ENCODE measurements at regions not wholly inside any gene's neighbourhood (a gene's known extent, or its start where the extent isn't known, plus 50 kb on each side); places are given as distances from the start of the nearest gene placed in this dataset.

DNA sequence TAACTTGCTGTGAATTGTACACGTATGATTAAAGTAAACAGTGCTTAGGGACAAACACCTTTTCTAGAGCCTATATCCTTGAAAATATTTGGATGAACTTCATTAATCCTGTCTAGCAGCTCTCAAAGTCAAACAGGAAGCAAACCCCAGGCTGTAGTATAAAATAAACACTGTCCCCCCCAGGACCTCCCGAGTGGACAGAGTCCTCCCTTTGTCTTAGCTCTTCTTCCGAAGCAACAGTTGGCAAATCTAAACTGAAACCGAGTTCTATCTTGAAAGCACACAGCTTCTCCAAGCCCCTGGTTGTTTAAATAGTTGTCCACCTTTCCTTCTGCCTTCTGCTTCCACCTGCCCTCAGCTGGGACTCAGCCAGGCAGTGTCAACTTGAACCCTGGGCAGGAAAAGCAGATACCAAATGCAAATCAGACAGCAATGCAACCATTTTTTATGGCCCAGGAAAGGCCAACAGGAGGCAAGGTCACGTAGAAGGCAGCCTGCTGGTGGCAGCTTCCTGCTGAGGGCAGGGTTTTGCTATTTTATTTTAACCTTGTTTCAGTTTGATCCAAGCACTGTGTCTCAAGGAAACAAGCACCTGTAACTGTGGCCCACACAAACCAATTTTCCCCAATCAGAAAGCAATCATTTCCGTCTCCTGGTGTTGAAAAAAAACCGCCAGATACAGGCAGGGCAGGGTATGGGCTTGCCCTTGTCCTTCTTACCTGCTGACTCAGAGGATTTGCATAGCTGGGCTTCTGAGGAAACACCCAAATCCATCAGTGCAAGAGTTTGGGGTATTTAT lies 110.3 kb upstream of the KIT start:
- H3K36me3 Mint-ChIP-seq = no peaks in the 10 kb centered on the region
- no peaks in the 10 kb centered on the region for H3K4me1 Mint-ChIP-seq
- no peak for DNase-seq
- peaks cover under 1 to 2% (median 2%) of the 10 kb centered on the region in 3 donors for H3K27me3 Mint-ChIP-seq (ENCODE audit: low read depth in 3 of 3)
- H3K4me3 Mint-ChIP-seq = no peak overlapping the region
- no peak overlapping the region for H3K27ac Mint-ChIP-seq
- H3K9me3 Mint-ChIP-seq = no peaks in the 10 kb centered on the region

DNA sequence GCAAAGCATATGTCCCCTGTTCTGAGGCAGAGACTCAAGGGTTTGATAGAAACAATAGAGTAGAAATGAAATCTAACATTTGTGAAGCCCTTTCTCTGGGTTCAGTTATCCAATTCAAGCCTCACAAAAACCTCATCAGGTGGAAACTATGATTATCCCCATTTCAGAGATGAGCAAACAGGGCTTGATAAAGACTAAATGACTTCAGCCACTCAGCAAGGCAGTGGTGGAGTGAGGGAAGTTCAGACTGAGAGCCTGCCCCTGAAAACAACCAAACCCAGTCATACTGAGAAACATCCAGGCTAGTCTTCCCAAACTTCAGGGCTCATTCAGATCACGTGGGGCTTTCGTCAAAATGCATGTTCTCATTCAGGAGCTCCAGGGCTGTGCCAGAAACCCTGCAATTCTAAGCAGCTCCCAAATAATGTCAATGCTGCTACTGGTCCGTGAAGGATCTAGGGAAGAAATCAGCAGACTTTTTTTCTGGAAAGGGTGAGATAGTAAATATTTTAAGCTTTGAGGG lies 109.6 kb upstream of the KIT start:
- H3K27ac Mint-ChIP-seq = no peak overlapping the region
- no peaks in the 10 kb centered on the region for H3K9me3 Mint-ChIP-seq
- no peak for DNase-seq
- H3K27me3 Mint-ChIP-seq (ENCODE audit: low read depth in 3 of 3) = peaks cover 2 to 3% (median 2%) of the 10 kb centered on the region in 3 donors
- H3K36me3 Mint-ChIP-seq = no peaks in the 10 kb centered on the region
- no peak overlapping the region for H3K4me3 Mint-ChIP-seq
- no peaks in the 10 kb centered on the region for H3K4me1 Mint-ChIP-seq

DNA sequence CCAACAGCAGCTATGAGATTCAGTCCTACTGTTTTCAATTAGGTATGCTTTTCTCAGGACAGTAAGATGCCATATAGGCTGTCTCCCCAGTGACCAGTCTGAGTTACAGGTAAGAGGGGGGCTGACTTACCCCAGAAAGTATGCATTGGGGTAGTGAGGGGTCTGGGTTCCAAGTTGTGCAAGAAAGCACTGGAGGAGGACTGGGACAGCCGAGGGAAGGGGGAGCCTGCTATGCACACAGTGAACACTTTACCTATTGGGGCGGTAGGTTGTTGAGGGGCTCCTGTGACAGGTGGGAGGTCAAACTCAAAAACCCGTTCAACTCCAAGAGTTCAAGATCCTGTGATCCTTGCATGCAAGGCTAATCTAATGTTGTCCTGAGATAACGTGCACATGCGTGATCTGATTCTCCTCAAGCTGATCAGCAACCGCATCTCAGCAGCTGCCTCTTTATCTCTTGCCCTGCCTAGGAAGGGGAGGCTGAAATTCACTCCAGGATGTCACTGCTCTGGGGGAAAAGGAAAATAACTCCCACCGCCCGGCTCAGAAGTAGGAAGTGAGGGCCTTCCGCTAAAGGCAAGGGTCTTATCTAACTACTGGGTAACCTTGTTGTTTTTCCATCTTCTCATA lies 108.8 kb upstream of the KIT start:
- Mint-ChIP-seq H3K4me1 (no peaks in the 10 kb centered on the region), H3K36me3 (no peaks in the 10 kb centered on the region), H3K27ac (no peak overlapping the region), H3K9me3 (no peaks in the 10 kb centered on the region), H3K4me3 (no peak overlapping the region), H3K27me3 (ENCODE audit: low read depth in 3 of 3) (peaks cover 2 to 3% (median 2%) of the 10 kb centered on the region in 3 donors)
- DNase-seq = no peak

DNA sequence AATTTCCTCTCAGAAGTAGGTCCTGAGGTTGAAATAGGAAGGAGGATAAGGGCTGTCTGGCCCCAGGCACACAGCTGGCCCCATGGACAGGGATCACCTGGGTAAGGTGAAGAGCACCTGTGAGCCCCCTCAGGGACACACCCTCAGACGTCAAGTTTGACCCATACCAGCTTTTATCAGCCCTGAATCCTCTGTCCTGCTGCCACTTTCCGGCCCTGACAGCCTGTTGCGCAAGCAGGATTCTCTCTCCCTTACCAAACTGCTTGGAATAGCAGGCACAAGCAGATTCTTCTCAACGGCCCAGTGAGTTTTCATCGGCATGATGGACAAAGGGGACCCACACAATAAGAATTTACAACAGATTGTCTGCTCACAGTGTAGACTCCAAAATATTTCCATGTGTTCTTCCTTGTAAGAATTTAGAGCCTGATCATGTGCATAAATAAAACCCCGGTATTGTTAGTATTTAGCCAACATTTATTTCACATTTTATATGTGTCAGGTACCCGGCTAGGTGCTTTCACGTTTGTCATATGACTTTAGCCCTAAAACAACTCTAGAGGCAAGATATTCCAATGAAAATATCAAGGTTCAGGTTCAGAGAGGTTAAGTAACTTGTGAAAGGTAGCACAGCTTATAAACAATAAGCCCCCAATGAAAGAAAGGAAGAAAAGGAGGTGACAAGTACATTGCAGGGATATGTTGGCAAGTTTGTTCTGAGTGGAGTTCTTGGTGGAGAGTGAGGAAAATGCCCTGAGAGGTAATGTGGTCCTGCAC lies 107.2 kb upstream of the KIT start:
- no peak for DNase-seq
- H3K4me3 Mint-ChIP-seq = no peak overlapping the region
- peaks cover 2 to 4% (median 3%) of the 10 kb centered on the region in 3 donors for H3K27me3 Mint-ChIP-seq (ENCODE audit: low read depth in 3 of 3)
- no peaks in the 10 kb centered on the region for H3K4me1 Mint-ChIP-seq
- no peaks in the 10 kb centered on the region for H3K36me3 Mint-ChIP-seq
- H3K9me3 Mint-ChIP-seq = no peaks in the 10 kb centered on the region
- H3K27ac Mint-ChIP-seq = no peak overlapping the region

DNA sequence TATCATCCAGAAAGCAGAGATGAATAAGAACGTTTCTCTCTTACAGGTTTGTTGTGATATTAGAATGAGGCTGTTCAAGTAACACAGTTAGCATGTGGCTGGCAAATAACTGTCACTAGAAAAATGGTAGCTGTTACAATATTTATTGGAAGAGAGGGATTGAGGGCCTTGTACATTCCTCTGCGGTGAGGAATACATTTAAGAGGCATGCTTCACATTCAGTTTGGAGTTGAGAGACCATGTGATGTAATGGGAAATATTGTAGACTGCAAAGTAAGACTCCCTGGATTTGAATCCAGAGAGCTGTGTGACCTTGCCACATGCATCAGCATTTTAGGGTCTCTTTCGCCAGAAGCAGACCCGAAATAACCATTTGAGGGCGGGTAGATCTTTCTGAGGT lies 104.8 kb upstream of the KIT start:
- Mint-ChIP-seq H3K4me1 (no peaks in the 10 kb centered on the region), H3K4me3 (no peak overlapping the region), H3K27me3 (ENCODE audit: low read depth in 3 of 3) (peaks cover 3 to 4% (median 4%) of the 10 kb centered on the region in 3 donors), H3K9me3 (no peaks in the 10 kb centered on the region), H3K27ac (no peak overlapping the region), H3K36me3 (no peaks in the 10 kb centered on the region)
- no peak for DNase-seq

DNA sequence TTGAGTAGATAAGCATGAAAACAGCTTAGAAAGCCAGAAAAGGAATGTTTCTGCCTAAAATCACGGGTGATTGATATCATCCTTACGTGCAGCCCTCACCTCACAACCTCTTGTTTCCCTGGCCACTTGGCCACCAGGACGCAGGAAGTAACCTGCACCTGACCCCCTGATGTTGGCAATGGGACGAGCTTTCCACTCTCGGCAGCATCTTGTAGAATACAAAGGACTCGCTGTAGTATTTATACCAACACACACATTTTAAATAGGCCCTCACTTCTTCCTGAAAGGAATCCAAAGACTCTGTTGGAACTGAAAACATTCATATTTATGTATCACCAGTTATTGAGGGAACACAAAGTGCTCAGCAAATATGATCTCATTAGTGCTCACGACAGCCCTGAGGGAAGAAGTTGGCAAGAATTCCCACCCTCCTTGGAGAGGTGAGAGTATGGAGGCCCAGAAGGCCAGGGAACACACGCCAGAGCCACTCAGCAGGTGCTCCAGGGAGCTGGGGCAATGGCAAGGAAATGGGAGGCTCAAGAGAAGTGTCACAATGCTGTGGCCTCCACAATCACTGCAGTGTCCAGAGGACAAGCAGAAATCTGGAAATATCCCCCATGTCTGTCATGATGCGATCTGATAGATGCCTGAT lies 103.3 kb upstream of the KIT start:
- H3K4me3 Mint-ChIP-seq = no peak overlapping the region
- peaks cover 2 to 6% (median 3%) of the 10 kb centered on the region in 3 donors for H3K27me3 Mint-ChIP-seq (ENCODE audit: low read depth in 3 of 3)
- DNase-seq = no peak
- no peaks in the 10 kb centered on the region for H3K36me3 Mint-ChIP-seq
- no peaks in the 10 kb centered on the region for H3K9me3 Mint-ChIP-seq
- H3K27ac Mint-ChIP-seq = no peak overlapping the region
- H3K4me1 Mint-ChIP-seq = no peaks in the 10 kb centered on the region

DNA sequence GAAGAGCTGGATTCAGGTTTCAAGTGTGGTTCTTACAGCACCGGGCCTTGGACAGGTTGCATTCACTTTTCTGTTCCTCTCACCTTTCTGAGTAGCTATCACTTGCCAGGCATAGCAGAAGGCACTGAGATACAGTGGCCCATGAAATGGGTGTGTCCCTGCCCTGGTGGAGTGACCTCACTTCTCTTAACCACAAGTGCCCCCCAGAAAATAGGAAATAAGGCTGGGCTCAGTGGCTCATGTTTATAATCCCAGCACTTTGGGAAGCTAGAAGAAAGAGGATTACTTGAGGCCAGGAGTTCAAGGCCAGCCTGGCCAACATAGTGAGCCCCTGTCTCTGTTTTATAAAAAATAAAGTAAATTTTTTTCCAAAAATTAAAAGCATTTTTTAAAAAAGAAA lies 101.7 kb upstream of the KIT start:
- Mint-ChIP-seq H3K27ac (no peak overlapping the region), H3K4me3 (no peak overlapping the region), H3K4me1 (no peaks in the 10 kb centered on the region), H3K36me3 (no peaks in the 10 kb centered on the region), H3K27me3 (ENCODE audit: low read depth in 3 of 3) (peaks cover 2 to 6% (median 5%) of the 10 kb centered on the region in 3 donors), H3K9me3 (no peaks in the 10 kb centered on the region)
- DNase-seq = no peak

DNA sequence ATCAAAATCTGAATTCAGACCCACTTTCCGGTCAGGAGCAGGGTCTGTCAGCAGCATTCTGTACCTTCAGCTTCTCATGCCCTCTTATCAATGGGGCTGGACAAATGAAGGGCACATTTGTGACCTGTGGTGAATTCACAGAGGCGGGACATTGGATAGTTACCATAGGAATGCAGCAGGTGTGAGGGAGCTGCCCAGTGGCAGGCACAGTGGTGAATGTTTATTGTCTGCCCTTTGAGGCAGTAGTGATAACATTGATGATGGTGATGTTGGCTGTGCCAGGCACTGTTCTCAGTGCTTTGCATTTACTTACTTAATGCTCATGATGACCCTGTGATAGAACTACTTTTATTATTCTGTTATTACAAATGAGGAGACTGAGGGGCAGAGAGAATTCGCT lies 101.2 kb upstream of the KIT start:
- Mint-ChIP-seq H3K27ac (no peak overlapping the region), H3K27me3 (ENCODE audit: low read depth in 3 of 3) (peaks cover 2 to 6% (median 4%) of the 10 kb centered on the region in 3 donors), H3K4me3 (no peak overlapping the region), H3K36me3 (no peaks in the 10 kb centered on the region), H3K9me3 (no peaks in the 10 kb centered on the region), H3K4me1 (no peaks in the 10 kb centered on the region)
- DNase-seq = no peak

DNA sequence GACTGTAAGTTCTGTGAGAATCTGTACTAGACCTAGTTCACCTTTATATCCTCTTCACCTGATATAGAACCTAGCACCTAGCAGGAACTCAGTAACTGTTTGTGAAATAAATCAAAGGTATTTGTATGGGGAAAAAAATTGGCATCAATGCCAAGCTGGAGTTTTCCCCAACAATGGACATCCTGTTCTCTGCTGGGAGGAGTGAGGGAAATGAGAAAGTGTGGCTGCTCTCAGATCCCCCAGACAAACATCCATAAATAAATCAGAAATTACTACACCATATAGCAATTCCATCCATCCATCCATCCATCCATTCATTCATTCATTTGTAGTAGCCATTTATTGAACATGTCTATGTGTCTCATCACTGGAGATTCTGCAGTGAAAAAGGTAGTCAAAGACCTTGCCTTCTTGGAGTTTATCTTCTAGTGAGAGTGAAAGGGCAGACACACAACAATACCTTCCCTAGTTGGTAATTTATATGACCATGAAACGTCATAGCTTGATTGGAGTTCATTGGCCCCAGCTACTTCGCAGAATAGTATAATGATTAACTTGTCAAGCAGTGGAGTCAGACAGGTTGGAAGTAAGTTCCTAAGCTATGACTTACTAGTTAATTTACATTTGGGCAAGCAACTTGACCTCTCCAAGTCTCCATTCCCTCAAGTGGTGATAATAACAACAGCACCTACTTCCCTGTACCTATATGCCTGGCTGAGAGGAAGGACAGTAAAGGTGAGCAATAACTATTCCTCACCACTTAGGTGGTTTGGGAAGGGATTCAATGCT lies 98.7 kb upstream of the KIT start:
- no peak overlapping the region for H3K27ac Mint-ChIP-seq
- DNase-seq = no peak
- H3K36me3 Mint-ChIP-seq = no peaks in the 10 kb centered on the region
- no peak overlapping the region for H3K4me3 Mint-ChIP-seq
- peaks cover 3 to 6% (median 4%) of the 10 kb centered on the region in 3 donors for H3K27me3 Mint-ChIP-seq (ENCODE audit: low read depth in 3 of 3)
- H3K4me1 Mint-ChIP-seq = no peaks in the 10 kb centered on the region
- no peaks in the 10 kb centered on the region for H3K9me3 Mint-ChIP-seq

DNA sequence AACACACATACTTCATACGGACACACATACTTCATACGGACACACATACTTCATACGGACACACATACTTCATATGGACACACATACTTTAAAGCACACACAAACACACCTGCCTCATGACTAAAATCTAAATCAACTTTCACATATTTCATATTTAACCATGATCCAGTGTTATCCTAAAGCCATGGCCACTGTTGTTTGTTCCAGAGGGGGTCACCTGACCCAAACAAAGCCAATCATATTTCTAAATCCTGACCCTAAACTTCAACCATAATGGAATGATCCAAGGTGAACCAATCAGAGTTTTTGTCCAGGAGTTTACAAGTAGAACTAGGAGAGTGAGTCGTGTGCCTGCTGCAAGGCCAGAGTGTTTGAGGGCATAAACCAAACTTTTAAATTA lies 97.2 kb upstream of the KIT start:
- Mint-ChIP-seq H3K27ac (no peak overlapping the region), H3K36me3 (no peaks in the 10 kb centered on the region), H3K4me3 (no peak overlapping the region)

DNA sequence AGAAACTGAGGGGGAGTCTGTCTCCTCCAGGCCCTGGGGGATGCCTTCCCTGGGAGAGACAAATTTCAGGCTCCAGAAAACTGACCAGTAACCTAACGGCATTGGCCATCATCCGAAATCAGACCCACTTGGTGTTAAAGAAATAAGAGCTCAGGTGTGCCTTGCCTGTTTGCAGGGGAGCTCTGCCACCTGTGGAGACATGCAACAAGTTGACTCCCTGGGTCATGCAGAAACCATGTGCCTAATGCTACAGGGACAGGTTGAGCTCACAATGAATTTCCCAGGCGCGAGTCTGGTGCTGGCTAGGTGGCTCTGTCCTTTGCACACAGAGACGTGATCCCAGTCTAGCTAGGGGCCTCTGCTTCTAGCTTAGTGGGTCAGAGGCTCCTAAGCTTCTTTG lies 95.8 kb upstream of the KIT start:
- H3K27ac Mint-ChIP-seq = no peak overlapping the region
- peaks cover 4 to 9% of the 10 kb centered on the region in 2 donors for H3K4me1 Mint-ChIP-seq
- peaks cover 2 to 5% (median 3%) of the 10 kb centered on the region in 3 donors for H3K27me3 Mint-ChIP-seq (ENCODE audit: low read depth in 3 of 3)
- H3K36me3 Mint-ChIP-seq = no peaks in the 10 kb centered on the region
- DNase-seq = no peak
- H3K4me3 Mint-ChIP-seq = no peak overlapping the region
- no peaks in the 10 kb centered on the region for H3K9me3 Mint-ChIP-seq

More for the DNA sequence above, 97.2 kb upstream of the KIT start:
- H3K4me1 Mint-ChIP-seq = no peaks in the 10 kb centered on the region
- H3K27me3 Mint-ChIP-seq (ENCODE audit: low read depth in 3 of 3) = peaks cover 3 to 4% (median 3%) of the 10 kb centered on the region in 3 donors
- DNase-seq = no peak
- H3K9me3 Mint-ChIP-seq = no peaks in the 10 kb centered on the region

DNA sequence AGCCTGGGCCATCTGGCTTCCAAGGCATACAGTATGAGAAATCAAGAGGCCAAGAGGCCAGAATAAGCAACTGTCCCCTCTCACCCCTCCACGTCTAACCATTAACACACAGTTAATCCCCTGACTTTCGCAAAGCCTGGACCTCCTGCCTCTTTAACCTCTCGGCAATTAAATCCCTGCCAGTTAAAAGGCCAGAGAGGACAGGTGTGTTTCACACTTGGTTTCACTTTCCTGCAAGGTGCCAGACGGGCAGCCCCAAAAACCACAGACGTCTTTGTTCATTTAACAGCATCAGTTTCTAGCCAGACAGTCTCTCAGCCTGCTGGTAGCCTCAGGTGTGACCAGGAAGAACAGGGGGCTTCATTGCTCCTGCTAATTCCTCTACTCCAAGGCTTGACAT lies 91.1 kb upstream of the KIT start:
- Mint-ChIP-seq H3K9me3 (no peaks in the 10 kb centered on the region), H3K36me3 (no peaks in the 10 kb centered on the region), H3K27ac (peak overlapping the region in 1 of 6 donors; percentile 22), H3K4me3 (no peak overlapping the region), H3K27me3 (ENCODE audit: low read depth in 3 of 3) (peaks cover 2 to 4% (median 3%) of the 10 kb centered on the region in 3 donors), H3K4me1 (peaks cover 4 to 9% of the 10 kb centered on the region in 2 donors)
- DNase-seq = peak; percentile 28 to 47 (median 38)

DNA sequence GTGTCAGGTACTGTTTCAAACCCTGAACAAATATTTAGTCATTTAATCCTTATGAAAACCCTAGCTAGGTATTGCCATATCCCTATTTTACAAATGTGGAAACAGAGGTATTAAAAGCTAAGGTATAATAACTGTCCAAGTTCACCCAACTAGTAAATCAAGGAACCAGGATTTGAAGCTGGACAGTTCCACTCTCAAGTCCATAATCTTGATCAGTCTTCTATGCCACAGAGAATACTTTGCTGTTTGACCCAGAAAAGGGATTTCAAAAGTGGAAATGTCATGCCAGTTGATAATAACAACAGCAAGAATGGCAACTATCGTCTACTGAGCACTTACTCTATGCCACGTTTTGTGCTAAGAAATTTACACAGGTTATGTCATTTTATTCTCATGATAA lies 90.4 kb upstream of the KIT start:
- DNase-seq = no peak
- peaks cover 2 to 5% (median 3%) of the 10 kb centered on the region in 3 donors for H3K27me3 Mint-ChIP-seq (ENCODE audit: low read depth in 3 of 3)
- H3K36me3 Mint-ChIP-seq = no peaks in the 10 kb centered on the region
- H3K9me3 Mint-ChIP-seq = no peaks in the 10 kb centered on the region
- H3K27ac Mint-ChIP-seq = no peak overlapping the region
- H3K4me1 Mint-ChIP-seq = peaks cover 4 to 9% of the 10 kb centered on the region in 2 donors
- H3K4me3 Mint-ChIP-seq = no peak overlapping the region
